NCI-H774 (cell line): ENCODE measurements at regions not wholly inside any gene's neighbourhood (a gene's known extent, or its start where the extent isn't known, plus 50 kb on each side); places are given as distances from the start of the nearest gene placed in this dataset.
"Not testable (repeated sequence)": the region's sequence is repeated elsewhere in the genome, so short reads cannot be mapped to it uniquely, and the experiment has no call there.

Source experiments
- DNase-seq: peaks from one replicate; lab custom pipeline; 2025; lab: John Stamatoyannopoulos, UW

DNA sequence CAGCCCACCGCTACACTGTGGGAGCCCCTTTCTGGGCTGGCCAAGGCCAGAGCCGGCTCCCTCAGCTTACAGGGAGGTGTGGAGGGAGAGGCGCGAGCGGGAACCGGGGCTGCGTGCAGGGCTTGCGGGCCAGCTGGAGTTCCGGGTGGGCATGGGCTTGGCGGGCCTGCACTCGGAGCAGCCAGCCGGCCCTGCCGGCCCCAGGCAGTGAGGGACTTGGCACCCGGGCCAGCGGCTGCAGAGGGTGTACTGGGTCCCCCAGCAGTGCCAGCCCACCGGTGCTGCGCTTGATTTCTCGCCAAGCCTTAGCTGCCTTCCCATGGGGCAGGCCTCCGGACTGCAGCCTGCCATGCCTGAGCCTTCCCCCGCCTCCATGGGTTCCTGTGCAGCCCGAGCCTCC is 306.2 kb downstream of the PPP4R3C start:
- DNase-seq: not testable (repeated sequence)

- DNase-seq: no peak
Observed at GRCh38 chrX:27136325-27136724, 326.8 kb downstream of the PPP4R3C start.

DNA sequence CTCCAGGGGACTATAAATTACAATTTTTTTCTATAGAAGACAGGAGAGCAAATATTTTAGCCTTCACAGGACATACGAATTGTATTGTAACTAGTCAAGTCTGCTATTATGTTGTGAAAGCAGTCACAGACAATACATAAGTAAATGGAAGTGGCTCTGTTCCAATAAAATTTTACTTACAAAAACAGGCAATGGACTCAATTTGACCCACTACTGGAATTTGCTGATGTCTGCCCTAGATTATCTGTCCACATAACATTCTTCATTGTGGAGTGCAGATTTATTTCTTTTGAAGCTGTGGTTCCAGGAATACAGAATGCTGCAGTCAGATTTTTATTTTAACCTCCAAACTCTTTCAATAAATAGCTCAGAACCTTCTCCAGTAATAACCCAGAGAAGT is 330.3 kb downstream of the PPP4R3C start:
- no peak for DNase-seq

- DNase-seq: not testable (repeated sequence)
Observed at GRCh38 chrX:27087176-27087575, 376.0 kb downstream of the PPP4R3C start.

GRCh38 chrX:27086237-27086636 is 376.9 kb downstream of the PPP4R3C start:
- DNase-seq: no peak

DNA sequence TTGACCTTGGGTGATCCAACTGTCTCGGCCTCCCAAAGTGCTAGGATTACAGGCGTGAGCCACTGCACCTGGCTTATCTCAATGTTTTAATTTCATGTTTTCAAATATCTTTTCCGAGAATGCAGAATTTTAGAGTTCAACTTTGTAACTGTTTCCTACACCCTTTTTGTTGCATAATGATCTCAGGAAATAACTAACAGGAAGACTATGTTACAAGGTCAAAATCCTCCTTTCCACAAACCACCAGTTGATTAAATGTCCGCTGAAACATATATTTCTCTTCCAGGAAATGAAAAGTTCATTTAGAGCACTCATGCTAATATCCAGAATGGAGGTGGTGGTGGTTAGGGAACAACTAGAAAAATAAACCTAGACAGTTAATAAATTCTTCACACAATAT is 377.8 kb downstream of the PPP4R3C start:
- no peak for DNase-seq

GRCh38 chrX:27078371-27078770 is 384.8 kb downstream of the PPP4R3C start:
- no peak for DNase-seq

- no peak for DNase-seq
Observed at GRCh38 chrX:27057883-27058282, 405.3 kb downstream of the PPP4R3C start.

GRCh38 chrX:27039332-27039731 is 423.8 kb downstream of the PPP4R3C start:
- DNase-seq: no peak

GRCh38 chrX:27008486-27008885 is 454.7 kb downstream of the PPP4R3C start:
- DNase-seq: no peak

DNA sequence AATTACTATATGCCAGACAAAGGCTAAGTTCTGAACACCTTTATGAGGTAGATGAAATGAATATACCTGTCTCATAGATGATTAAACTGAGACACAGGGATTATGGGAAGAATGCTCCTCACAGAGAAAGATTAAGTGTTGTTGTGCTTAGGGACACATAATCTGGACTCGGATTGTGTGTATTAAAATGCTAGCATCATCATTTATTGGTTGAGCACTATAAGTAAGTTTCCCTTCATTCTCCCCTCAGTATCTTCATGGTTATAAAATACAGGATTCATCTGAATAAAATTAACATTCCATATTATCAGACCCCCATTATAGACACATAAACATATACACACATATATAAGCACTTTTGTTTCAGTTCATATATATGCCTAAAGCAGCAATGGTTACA is 463.5 kb downstream of the PPP4R3C start:
- DNase-seq: no peak

DNA sequence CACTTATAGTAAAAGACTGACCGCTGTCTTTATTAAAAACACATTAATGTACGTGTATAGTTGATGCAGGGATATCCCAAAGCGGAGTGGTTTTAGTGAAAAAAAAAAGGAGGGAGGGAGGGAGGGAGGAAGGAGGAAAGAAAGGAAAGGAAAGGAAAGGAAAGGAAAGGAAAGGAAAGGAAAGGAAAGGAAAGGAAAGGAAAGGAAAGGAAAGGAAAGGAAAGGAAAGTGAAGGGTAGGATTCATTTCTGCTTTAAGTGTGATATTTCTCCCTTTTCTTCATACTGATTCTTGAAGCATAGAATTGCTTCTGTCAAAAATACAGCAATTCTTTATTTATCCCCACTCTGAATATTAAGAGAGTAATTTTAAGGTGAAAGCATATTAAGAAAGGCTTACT is 504.9 kb downstream of the PPP4R3C start:
- DNase-seq: no peak

DNA sequence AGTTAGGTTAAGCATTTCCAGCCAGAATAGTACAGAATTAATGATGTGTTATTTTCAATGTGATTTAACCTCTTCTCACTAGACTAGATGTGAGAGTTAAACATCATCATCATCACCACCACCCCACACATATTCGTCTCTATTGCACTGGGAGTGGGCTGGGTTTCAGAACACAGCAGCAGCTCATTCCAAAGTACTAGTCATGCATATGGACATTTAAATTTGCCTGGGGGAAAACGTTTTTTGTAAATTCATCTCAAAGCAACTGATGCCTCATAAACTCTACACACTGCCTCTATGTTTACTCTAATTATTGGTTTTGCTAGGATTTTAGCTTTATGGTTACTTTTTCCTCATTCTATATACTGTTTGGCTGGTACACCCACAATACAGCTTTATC is 509.1 kb downstream of the PPP4R3C start:
- DNase-seq: no peak

DNA sequence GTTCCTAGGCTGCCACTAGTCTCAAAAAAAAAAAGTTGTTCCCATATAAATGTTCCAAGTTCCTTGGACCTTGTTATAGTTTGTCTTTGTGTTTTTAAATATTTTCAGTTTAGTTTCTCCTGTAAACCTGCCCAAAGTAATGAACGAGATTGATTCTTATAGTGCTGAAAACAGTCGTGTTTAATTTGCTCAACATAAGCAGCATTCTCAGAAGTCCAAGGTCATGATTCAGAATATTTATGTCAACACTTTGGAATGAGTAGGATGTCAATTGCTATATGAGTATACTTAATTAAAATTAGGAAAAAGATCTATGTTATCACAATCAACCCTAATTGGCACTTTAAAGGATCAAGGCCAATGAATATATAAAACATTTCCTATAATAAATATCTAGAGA is 510.9 kb downstream of the PPP4R3C start:
- no peak for DNase-seq

- no peak for DNase-seq
Observed at GRCh38 chrX:26927419-26927818, 535.7 kb downstream of the PPP4R3C start.

DNA sequence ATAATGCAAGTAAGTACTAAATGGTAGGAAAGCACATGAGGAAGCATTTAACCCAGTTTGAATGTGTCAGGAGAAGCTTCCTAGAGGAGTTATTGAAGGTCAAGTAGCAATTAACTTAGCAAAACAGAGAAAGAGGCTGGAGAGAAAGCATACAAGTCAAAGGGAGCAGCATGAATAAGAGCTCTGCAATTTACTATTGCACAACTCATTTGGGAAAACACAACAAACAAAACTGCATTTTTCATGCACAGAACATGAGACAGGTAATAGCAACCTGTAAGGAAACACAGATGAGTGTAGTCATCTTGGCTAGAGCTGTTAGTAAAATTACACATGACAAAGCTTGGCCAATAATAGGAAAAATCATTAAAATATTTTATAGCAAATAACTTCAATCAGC is 538.1 kb downstream of the PPP4R3C start:
- no peak for DNase-seq

GRCh38 chrX:26922278-26922677 is 540.9 kb downstream of the PPP4R3C start:
- no peak for DNase-seq

DNA sequence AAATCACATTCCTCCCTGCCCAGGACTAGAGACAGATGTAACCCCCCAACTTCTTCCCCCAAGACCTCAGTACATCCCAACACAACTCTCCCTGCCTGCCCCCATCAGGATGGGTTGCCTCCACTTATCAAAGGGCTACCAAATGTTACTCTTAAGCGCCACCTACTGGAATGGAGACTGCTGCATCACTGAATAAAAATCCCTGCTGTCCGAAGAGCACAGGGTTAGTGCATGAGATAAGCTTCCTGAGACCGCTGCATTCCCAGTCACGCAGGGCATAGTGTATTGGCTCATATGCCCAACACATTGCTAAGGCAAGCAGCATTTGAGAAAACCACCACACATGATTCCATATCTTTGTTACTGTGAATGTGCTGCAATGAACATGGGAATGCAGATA is 544.5 kb downstream of the PPP4R3C start:
- DNase-seq: no peak

GRCh38 chrX:26916991-26917390 is 546.1 kb downstream of the PPP4R3C start:
- DNase-seq: no peak

DNA sequence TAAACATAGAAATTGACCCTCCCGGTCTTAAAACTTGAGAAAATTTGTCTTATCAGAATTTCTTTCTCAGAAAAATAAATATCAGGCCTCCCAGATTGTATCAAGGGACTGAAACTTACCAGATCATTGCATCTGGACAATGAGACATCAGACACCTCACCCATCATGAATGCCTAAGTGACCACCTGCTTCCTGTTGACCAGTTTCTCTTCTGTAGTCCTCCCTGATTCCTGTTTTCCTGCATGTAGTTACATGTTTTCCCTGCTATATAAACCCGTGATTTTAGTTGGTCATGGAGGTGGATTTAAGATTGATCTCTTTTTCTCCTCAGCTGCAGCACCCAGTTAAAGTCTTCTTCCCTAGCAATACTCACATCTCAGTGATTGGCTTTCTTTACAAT is 548.1 kb downstream of the PPP4R3C start:
- no peak for DNase-seq

GRCh38 chrX:26914232-26914631 is 548.9 kb downstream of the PPP4R3C start:
- DNase-seq: no peak

DNA sequence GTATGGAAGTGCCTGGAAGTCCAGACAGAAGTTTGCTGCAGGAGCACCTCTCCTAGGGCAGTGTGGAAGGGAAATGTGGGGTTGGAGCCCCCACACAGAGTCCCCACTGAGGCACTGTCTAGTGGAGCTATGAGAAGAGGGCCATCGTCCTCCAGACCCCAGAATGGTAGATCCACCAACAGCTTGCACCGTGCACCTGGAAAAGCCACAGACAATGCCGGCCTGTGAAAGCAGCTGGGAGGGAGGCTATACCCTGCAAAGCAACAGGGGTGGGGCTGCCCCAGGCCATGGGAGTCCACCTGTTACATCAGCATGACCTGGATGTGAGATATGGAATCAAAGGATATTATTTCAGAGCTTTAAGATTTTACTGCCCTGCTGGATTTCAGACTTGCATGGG is 551.4 kb downstream of the PPP4R3C start:
- DNase-seq: not testable (repeated sequence)

GRCh38 chrX:26909728-26910127 is 553.4 kb downstream of the PPP4R3C start:
- no peak for DNase-seq

DNA sequence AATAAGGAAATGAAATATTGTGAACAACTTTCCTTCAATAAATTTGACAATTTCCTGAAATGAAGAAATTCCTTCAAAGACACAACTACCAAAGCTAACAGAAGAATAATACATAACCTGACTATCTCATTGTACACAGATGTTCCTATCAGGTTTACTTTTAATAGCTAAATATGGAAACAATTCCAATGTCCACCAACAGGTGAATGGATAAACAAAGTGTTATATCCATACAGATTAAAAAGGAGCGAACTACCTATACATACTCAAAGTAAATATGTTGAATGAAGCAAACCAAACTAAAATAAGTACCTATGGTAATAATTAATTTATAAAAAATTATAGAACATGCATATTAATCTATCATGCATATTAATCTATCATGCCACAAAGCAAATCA is 554.9 kb downstream of the PPP4R3C start:
- DNase-seq: no peak

- DNase-seq: no peak
Observed at GRCh38 chrX:26889574-26889973, 573.6 kb downstream of the PPP4R3C start.
